ENCODE measurements at regions not wholly inside any gene's neighbourhood (a gene's known extent, or its start where the extent isn't known, plus 50 kb on each side); places are given as distances from the start of the nearest gene placed in this dataset.

DNA sequence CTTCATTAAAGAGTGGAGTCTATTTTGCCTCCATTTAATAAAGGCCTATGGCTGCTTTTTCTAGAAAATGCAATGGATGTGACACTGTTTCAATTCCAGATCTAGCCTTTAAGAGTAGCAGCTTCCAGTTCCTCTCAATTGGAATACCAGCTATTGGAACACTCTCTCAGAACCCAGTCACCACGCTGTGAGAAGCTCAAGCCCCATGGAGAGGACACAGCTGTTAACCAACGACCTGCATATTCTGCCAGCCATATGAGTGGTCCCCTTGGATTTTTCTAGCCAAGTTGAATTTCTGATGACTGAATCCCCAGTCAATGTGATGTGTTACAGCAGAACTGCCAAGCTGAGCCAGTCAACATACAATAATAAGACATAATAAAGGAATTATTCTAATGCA is 131.8 kb downstream of the TMTC3 start:
- H2AFZ ChIP-seq (ENCODE audit: low read length), result no peak overlapping the region
- no peaks in the 10 kb centered on the region for H3F3A ChIP-seq (ENCODE audit: low read depth)
- H3K4me3 ChIP-seq (ENCODE audit: low read length, poor library complexity, severe bottlenecking), result no peak overlapping the region
- H3K9ac ChIP-seq (ENCODE audit: low read depth, low read length, poor library complexity, severe bottlenecking), result no peak overlapping the region
- no peaks in the 10 kb centered on the region for H3K27me3 ChIP-seq (ENCODE audit: insufficient read depth, low read length, poor library complexity, severe bottlenecking)
- H3K79me2 ChIP-seq (ENCODE audit: insufficient read depth, low read length), result no peaks in the 10 kb centered on the region
- no peaks in the 10 kb centered on the region for H3K9me2 ChIP-seq (replicated peaks; ENCODE audit: low read depth, low read length)
- H4K20me1 ChIP-seq (ENCODE audit: insufficient read depth, low read length, poor library complexity, severe bottlenecking), result no peaks in the 10 kb centered on the region
- no peaks in the 10 kb centered on the region for H3K36me3 ChIP-seq (ENCODE audit: insufficient read depth, low read length)
- no peaks in the 10 kb centered on the region for H3K9me3 ChIP-seq (ENCODE audit: insufficient read depth, low read depth, low read length)
- no peak overlapping the region for H3K4me2 ChIP-seq (ENCODE audit: low read depth, low read length, poor library complexity, severe bottlenecking)
- no peaks in the 10 kb centered on the region for H3K4me1 ChIP-seq (ENCODE audit: insufficient read depth, low read length, poor library complexity, severe bottlenecking)
- TF ChIP-seq, protein P1, sequence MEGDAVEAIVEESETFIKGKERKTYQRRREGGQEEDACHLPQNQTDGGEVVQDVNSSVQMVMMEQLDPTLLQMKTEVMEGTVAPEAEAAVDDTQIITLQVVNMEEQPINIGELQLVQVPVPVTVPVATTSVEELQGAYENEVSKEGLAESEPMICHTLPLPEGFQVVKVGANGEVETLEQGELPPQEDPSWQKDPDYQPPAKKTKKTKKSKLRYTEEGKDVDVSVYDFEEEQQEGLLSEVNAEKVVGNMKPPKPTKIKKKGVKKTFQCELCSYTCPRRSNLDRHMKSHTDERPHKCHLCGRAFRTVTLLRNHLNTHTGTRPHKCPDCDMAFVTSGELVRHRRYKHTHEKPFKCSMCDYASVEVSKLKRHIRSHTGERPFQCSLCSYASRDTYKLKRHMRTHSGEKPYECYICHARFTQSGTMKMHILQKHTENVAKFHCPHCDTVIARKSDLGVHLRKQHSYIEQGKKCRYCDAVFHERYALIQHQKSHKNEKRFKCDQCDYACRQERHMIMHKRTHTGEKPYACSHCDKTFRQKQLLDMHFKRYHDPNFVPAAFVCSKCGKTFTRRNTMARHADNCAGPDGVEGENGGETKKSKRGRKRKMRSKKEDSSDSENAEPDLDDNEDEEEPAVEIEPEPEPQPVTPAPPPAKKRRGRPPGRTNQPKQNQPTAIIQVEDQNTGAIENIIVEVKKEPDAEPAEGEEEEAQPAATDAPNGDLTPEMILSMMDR (conservative IDR thresholded peaks at IDR 0.05; ENCODE audit: low read length), result no peak
- TF ChIP-seq EZH2phosphoT487 (IDR thresholded peaks at IDR 0.05; ENCODE audit: borderline replicate concordance), result no peak

DNA sequence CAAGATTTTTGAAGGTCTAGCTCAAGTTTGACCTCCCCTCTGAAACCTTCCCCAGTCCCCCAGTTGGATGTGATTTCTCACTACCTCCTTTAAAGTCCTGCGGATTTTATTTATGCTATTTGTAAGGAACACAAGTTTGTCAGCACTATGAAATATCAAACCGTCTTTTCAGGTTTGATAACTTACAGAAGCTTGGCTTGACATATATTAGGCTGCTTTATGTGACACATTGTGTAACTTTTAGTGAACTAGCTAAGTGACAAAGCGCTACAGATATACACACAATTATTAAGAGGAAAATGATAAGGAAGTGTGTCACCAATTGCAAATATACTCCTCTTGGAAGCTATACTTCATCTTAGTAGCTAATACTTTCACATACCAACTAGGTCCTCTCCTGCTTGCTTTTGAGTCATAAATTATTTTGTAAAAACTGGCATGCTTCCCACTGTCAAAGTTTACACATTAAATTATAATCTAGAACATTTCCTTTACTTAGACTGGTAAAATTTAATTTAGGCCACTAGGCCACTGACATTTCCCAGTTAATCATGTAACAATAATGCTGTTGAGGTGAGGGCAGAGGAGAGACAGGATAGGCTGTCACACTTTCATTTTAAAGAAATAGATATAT is 149.5 kb downstream of the TMTC3 start:
- Histone ChIP-seq H3K9me2 (replicated peaks; ENCODE audit: low read depth, low read length) (no peaks in the 10 kb centered on the region), H3K79me2 (ENCODE audit: insufficient read depth, low read length) (no peaks in the 10 kb centered on the region), H3K4me1 (ENCODE audit: insufficient read depth, low read length, poor library complexity, severe bottlenecking) (no peaks in the 10 kb centered on the region), H2AFZ (ENCODE audit: low read length) (no peak overlapping the region), H3K9me3 (ENCODE audit: insufficient read depth, low read depth, low read length) (no peaks in the 10 kb centered on the region), H3K4me3 (ENCODE audit: low read length, poor library complexity, severe bottlenecking) (no peak overlapping the region), H3K9ac (ENCODE audit: low read depth, low read length, poor library complexity, severe bottlenecking) (no peak overlapping the region), H4K20me1 (ENCODE audit: insufficient read depth, low read length, poor library complexity, severe bottlenecking) (no peaks in the 10 kb centered on the region), H3K27me3 (ENCODE audit: insufficient read depth, low read length, poor library complexity, severe bottlenecking) (no peaks in the 10 kb centered on the region), H3K4me2 (ENCODE audit: low read depth, low read length, poor library complexity, severe bottlenecking) (no peak overlapping the region), H3K36me3 (ENCODE audit: insufficient read depth, low read length) (no peaks in the 10 kb centered on the region), H3F3A (ENCODE audit: low read depth) (no peaks in the 10 kb centered on the region)
- no peak for TF ChIP-seq EZH2phosphoT487 (IDR thresholded peaks at IDR 0.05; ENCODE audit: borderline replicate concordance)
- TF ChIP-seq, protein P1 (conservative IDR thresholded peaks at IDR 0.05; ENCODE audit: low read length), result no peak

DNA sequence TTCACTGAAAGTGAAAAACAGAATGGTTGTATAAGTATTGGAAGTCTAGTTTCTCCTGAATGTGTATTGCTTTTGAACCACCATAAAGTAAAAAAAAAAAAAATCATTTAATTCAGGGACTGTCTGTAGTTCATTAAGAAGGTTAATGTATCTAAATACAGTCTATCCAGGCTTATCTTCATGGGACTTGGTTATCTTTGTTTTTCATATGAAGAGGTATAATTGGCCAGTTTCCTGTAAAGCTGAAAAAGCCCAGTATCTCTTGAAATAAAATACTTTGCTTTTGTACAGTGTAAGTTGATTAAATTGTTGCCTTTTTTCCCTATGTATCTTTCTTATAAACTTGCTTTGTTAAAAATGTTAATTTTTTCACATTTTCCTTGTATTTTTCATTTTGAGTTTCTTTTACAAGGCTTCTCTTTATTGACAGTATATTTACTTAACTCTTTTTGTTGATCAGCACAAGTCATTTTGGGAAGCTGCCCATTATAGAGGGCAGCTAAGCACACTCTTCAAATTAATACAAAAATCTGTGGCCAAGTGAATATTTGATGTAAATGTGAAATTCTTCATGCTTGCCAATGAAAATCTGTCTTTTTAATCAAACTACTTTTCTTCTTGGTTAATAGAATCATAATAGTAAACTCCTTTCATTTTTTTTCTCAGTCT is 156.0 kb downstream of the TMTC3 start:
- Histone ChIP-seq H3K9me2 (replicated peaks; ENCODE audit: low read depth, low read length) (no peaks in the 10 kb centered on the region), H2AFZ (ENCODE audit: low read length) (no peak overlapping the region), H3K4me2 (ENCODE audit: low read depth, low read length, poor library complexity, severe bottlenecking) (no peak overlapping the region), H3K9me3 (ENCODE audit: insufficient read depth, low read depth, low read length) (no peaks in the 10 kb centered on the region), H3K4me3 (ENCODE audit: low read length, poor library complexity, severe bottlenecking) (no peak overlapping the region), H3K4me1 (ENCODE audit: insufficient read depth, low read length, poor library complexity, severe bottlenecking) (no peaks in the 10 kb centered on the region), H3K27me3 (ENCODE audit: insufficient read depth, low read length, poor library complexity, severe bottlenecking) (no peaks in the 10 kb centered on the region), H3F3A (ENCODE audit: low read depth) (no peaks in the 10 kb centered on the region), H3K36me3 (ENCODE audit: insufficient read depth, low read length) (no peaks in the 10 kb centered on the region), H3K79me2 (ENCODE audit: insufficient read depth, low read length) (no peaks in the 10 kb centered on the region), H4K20me1 (ENCODE audit: insufficient read depth, low read length, poor library complexity, severe bottlenecking) (no peaks in the 10 kb centered on the region), H3K9ac (ENCODE audit: low read depth, low read length, poor library complexity, severe bottlenecking) (no peak overlapping the region)
- TF ChIP-seq, protein P1 (conservative IDR thresholded peaks at IDR 0.05; ENCODE audit: low read length), result no peak
- TF ChIP-seq EZH2phosphoT487 (IDR thresholded peaks at IDR 0.05; ENCODE audit: borderline replicate concordance), result no peak
